Astrocyte of the cerebellum (primary cell): ENCODE measurements at regions not wholly inside any gene's neighbourhood (a gene's known extent, or its start where the extent isn't known, plus 50 kb on each side); places are given as distances from the start of the nearest gene placed in this dataset.
"Not testable (repeated sequence)": the region's sequence is repeated elsewhere in the genome, so short reads cannot be mapped to it uniquely, and the experiment has no call there.

Experiments used
- DNase-seq: peaks from one replicate; pipeline ENCODE4 v3.0.0-alpha.2; 2011; ENCODE audit warnings: low read depth
- H3K4me3 ChIP-seq: 2 replicates; pipeline ENCODE4 v1.5.1; 2011; ENCODE audit warnings: mild to moderate bottlenecking, low read depth, low read length, moderate library complexity
- in situ Hi-C: cut with HindIII; loops from 2 replicates; pipeline ENCODE4 v1.10.0; 2017; ENCODE audit warnings: low sequenced_read_pairs
- TF ChIP-seq, protein P1 (sequence below): IDR thresholded peaks from 2 replicates; pipeline ENCODE4 v1.5.1; 2012; ENCODE audit warnings: low read length, low read depth, moderate library complexity, mild to moderate bottlenecking; ENCODE audit errors: missing control alignments

DNA sequence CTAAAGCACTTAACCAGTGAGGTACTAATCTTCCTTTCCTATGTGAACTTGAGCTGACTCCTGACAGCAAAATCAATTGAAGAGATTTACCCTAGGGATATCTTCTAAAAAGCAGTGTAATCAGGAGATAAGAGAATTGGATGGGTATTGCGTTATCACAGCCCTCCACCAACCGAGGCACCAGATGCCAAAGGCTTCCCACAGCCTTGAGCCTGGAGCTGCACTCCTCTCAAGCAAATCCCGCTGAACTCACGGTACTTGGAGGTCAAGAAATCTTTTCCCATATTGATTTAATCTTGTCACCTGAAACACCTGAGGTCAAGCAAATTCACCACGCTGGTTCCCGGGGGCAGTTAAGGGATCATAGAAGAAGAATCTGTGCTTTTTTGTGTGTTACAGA is 346.8 kb downstream of the TBL1XR1 start:
- H3K4me3 ChIP-seq = no peak overlapping the region
- no peak for DNase-seq
- TF ChIP-seq, protein P1, sequence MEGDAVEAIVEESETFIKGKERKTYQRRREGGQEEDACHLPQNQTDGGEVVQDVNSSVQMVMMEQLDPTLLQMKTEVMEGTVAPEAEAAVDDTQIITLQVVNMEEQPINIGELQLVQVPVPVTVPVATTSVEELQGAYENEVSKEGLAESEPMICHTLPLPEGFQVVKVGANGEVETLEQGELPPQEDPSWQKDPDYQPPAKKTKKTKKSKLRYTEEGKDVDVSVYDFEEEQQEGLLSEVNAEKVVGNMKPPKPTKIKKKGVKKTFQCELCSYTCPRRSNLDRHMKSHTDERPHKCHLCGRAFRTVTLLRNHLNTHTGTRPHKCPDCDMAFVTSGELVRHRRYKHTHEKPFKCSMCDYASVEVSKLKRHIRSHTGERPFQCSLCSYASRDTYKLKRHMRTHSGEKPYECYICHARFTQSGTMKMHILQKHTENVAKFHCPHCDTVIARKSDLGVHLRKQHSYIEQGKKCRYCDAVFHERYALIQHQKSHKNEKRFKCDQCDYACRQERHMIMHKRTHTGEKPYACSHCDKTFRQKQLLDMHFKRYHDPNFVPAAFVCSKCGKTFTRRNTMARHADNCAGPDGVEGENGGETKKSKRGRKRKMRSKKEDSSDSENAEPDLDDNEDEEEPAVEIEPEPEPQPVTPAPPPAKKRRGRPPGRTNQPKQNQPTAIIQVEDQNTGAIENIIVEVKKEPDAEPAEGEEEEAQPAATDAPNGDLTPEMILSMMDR = no peak
- in situ Hi-C loops = no loop called here

- no peak overlapping the region for H3K4me3 ChIP-seq
- TF ChIP-seq, protein P1 = no peak
- no peak for DNase-seq
- in situ Hi-C loops = no loop called here
These were observed 348.7 kb downstream of the TBL1XR1 start for GRCh38 chr3:176848431-176849214.

GRCh38 chr3:176842914-176843313 is 354.4 kb downstream of the TBL1XR1 start:
- TF ChIP-seq, protein P1 = no peak
- DNase-seq = no peak
- no peak overlapping the region for H3K4me3 ChIP-seq
- in situ Hi-C loops = no loop called here

DNA sequence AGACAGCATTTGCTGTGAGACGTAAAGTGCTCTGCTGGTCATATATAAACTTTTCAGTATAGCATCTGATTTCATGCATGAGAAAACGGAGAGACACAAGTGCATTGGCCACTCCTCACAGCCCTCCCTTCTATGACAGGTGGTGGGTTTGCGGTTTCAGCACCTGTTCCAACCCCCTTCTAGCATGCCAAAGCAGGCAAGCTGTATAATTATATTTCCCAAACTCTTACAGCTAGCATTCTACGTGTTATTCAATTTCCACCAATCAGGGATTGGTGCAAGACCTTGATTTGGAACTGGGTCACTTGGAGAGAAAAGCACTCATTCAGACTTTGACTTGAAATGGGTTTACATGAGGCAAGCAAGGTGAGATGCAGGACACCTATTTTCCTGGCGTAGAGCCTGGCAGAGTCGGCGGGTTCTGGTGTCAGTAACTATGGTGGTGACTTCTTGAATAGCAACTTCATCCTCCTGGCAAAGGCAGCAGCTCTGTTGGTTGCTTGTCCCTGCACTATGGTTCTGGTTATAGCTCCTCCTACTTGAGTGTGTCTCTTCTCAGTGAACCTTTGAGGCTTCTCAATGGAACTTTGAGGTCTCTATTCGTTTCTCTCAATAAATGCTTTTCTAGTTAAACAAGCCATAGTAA is 356.5 kb downstream of the TBL1XR1 start:
- DNase-seq = no peak
- in situ Hi-C loops = no loop called here
- H3K4me3 ChIP-seq = no peak overlapping the region
- TF ChIP-seq, protein P1 = no peak

DNA sequence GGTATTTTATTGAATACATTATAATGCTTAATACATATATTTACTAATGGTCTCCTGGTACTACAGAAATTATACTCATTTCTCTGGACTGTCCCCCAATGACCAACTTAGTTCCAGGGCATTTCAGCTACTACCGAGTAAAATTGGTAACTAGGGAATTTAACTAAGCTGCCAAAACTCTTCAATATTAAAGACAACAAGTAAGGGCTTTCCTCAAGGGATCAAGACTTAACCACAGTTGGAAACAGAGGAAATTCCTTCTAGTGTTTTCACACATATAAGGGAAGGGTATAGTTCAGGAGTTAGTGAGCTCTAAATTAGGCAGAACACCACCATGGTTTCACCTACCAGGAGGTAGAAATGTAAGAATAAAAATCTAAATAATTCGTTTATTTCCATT is 357.4 kb downstream of the TBL1XR1 start:
- in situ Hi-C loops = no loop called here
- peak; percentile 35 for DNase-seq
- TF ChIP-seq, protein P1 = no peak
- H3K4me3 ChIP-seq = no peak overlapping the region

DNA sequence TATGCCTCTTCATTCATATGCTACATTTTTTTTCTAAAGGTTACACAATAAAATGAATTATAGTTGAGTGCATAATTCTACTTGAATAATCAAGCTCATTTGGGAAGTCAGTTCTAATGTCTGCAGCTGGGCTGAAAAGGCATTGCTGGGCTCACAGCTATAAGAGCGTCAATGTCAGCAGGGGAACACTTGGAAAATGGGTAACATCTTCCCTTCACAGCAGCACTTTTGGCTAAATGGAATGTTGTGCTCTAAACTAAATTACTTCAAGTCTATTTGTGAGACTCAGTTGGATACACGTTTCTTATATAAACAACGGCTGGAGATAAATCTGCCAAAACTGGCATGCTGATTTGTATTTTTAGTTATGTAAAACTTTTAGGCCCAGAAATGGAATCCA is 357.8 kb downstream of the TBL1XR1 start:
- in situ Hi-C loops = no loop called here
- peak; percentile 9 for DNase-seq
- H3K4me3 ChIP-seq = no peak overlapping the region
- TF ChIP-seq, protein P1 = no peak

GRCh38 chr3:176827244-176827643 is 370.0 kb downstream of the TBL1XR1 start:
- in situ Hi-C loops, H3K4me3 ChIP-seq, DNase-seq: not testable (repeated sequence)
